HG03575 (cell line): ENCODE measurements at regions not wholly inside any gene's neighbourhood (a gene's known extent, or its start where the extent isn't known, plus 50 kb on each side); places are given as distances from the start of the nearest gene placed in this dataset.
"Not testable (repeated sequence)": the region's sequence is repeated elsewhere in the genome, so short reads cannot be mapped to it uniquely, and the experiment has no call there.

Source experiments
- ATAC-seq: cut with Tn5 transposase; IDR thresholded peaks from one replicate; pipeline ENCODE4 v1.9.1; 2021; ENCODE audit not compliant: unreplicated experiment, insufficient number of reproducible peaks, low FRiP score; ENCODE audit errors: extremely low read depth

- no peak for ATAC-seq
Measured at GRCh38 chr12:68469113-68469512, 137.0 kb upstream of the MDM1 start.

- ATAC-seq: no peak
Measured at GRCh38 chr12:68470664-68471328, 138.6 kb upstream of the MDM1 start.

GRCh38 chr12:68474467-68475204 is 136.1 kb upstream of the RAP1B start:
- ATAC-seq: no peak

- ATAC-seq: no peak
Measured at GRCh38 chr12:68476794-68477193, 133.9 kb upstream of the RAP1B start.

GRCh38 chr12:68477261-68477772 is 133.4 kb upstream of the RAP1B start:
- ATAC-seq: no peak

GRCh38 chr12:68477906-68478305 is 132.8 kb upstream of the RAP1B start:
- no peak for ATAC-seq

GRCh38 chr12:68478516-68479260 is 132.0 kb upstream of the RAP1B start:
- no peak for ATAC-seq

GRCh38 chr12:68479261-68479895 is 131.3 kb upstream of the RAP1B start:
- no peak for ATAC-seq

GRCh38 chr12:68479896-68480291 is 130.8 kb upstream of the RAP1B start:
- no peak for ATAC-seq

- no peak for ATAC-seq
Measured at GRCh38 chr12:68480526-68480925, 130.2 kb upstream of the RAP1B start.

GRCh38 chr12:68481181-68481941 is 129.3 kb upstream of the RAP1B start:
- ATAC-seq: no peak

- no peak for ATAC-seq
Measured at GRCh38 chr12:68482014-68482413, 128.7 kb upstream of the RAP1B start.

GRCh38 chr12:68482660-68483059 is 128.0 kb upstream of the RAP1B start:
- ATAC-seq: no peak

GRCh38 chr12:68483592-68484383 is 126.9 kb upstream of the RAP1B start:
- no peak for ATAC-seq

- ATAC-seq: not testable (repeated sequence)
Measured at GRCh38 chr12:68484578-68484977, 126.1 kb upstream of the RAP1B start.

GRCh38 chr12:68486449-68486848 is 124.2 kb upstream of the RAP1B start:
- not testable (repeated sequence) for ATAC-seq

GRCh38 chr12:68487721-68488309 is 122.9 kb upstream of the RAP1B start:
- ATAC-seq: no peak

GRCh38 chr12:68489273-68489672 is 121.4 kb upstream of the RAP1B start:
- ATAC-seq: no peak
